Esophagus muscularis mucosa (tissue), 3 donors: ENCODE measurements at regions not wholly inside any gene's neighbourhood (a gene's known extent, or its start where the extent isn't known, plus 50 kb on each side); places are given as distances from the start of the nearest gene placed in this dataset.

Experiments used
- POLR2A ChIP-seq: fragments of 450-650 bp; IDR thresholded peaks from one replicate; pipeline ENCODE4 v1.6.1; 2017; ENCODE audit warnings: antibody characterized with exemption, moderate library complexity, mild to moderate bottlenecking, low read depth
- POLR2AphosphoS5 ChIP-seq, 2 donors: sonication (generic); formaldehyde crosslinking; IDR thresholded peaks; one replicate each; pipeline ENCODE4 v1.6.1; 2017; ENCODE audit warnings: antibody characterized with exemption in 2 of 2
- TF ChIP-seq, protein P1 (sequence below), 3 experiments: fragments of 200-600 bp in 2 of 3; fragments of 450-650 bp in 1 of 3; sonication (generic) in 2 of 3; IDR thresholded peaks; one replicate each; pipeline ENCODE4 v1.5.1; 2017 to 2019; ENCODE audit warnings: antibody characterized with exemption in 3 of 3, mild to moderate bottlenecking in 2 of 3, moderate library complexity in 1 of 3

- TF ChIP-seq POLR2A: no peak
- no peak for TF ChIP-seq POLR2AphosphoS5 (IDR thresholded peaks at IDR 0.05)
- TF ChIP-seq, protein P1, sequence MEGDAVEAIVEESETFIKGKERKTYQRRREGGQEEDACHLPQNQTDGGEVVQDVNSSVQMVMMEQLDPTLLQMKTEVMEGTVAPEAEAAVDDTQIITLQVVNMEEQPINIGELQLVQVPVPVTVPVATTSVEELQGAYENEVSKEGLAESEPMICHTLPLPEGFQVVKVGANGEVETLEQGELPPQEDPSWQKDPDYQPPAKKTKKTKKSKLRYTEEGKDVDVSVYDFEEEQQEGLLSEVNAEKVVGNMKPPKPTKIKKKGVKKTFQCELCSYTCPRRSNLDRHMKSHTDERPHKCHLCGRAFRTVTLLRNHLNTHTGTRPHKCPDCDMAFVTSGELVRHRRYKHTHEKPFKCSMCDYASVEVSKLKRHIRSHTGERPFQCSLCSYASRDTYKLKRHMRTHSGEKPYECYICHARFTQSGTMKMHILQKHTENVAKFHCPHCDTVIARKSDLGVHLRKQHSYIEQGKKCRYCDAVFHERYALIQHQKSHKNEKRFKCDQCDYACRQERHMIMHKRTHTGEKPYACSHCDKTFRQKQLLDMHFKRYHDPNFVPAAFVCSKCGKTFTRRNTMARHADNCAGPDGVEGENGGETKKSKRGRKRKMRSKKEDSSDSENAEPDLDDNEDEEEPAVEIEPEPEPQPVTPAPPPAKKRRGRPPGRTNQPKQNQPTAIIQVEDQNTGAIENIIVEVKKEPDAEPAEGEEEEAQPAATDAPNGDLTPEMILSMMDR (IDR thresholded peaks at IDR 0.05): no peak
These were observed 70.5 kb upstream of the ESX1 start for GRCh38 chrX:104325213-104325585.
